ENCODE measurements at regions not wholly inside any gene's neighbourhood (a gene's known extent, or its start where the extent isn't known, plus 50 kb on each side); places are given as distances from the start of the nearest gene placed in this dataset.

GRCh38 chr21:23686737-23687523 is 1920.4 kb downstream of the MRPL39 start:
- H3K27me3 ChIP-seq, result no peaks in the 10 kb centered on the region
- H3K4me3 ChIP-seq, result no peak overlapping the region
- DNase-seq (no peak), ATAC-seq (no peak)
- TF ChIP-seq, protein P1, sequence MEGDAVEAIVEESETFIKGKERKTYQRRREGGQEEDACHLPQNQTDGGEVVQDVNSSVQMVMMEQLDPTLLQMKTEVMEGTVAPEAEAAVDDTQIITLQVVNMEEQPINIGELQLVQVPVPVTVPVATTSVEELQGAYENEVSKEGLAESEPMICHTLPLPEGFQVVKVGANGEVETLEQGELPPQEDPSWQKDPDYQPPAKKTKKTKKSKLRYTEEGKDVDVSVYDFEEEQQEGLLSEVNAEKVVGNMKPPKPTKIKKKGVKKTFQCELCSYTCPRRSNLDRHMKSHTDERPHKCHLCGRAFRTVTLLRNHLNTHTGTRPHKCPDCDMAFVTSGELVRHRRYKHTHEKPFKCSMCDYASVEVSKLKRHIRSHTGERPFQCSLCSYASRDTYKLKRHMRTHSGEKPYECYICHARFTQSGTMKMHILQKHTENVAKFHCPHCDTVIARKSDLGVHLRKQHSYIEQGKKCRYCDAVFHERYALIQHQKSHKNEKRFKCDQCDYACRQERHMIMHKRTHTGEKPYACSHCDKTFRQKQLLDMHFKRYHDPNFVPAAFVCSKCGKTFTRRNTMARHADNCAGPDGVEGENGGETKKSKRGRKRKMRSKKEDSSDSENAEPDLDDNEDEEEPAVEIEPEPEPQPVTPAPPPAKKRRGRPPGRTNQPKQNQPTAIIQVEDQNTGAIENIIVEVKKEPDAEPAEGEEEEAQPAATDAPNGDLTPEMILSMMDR (IDR thresholded peaks at IDR 0.05), result no peak
- TF ChIP-seq POLR2A (IDR thresholded peaks at IDR 0.05), result no peak
- no peaks in the 10 kb centered on the region for H3K36me3 ChIP-seq
- H3K4me1 ChIP-seq, result no peaks in the 10 kb centered on the region
- H3K27ac ChIP-seq, result no peak overlapping the region
- H3K9me3 ChIP-seq, result no peaks in the 10 kb centered on the region
- intact Hi-C loops (cut with DNase I), result no loop called here
- WGBS (ENCODE audit: insufficient coverage, low coverage, low lambda C conversion rate, missing lambda C conversion rate), result 26% methylated on average over 3 of the region's 3 CpGs

DNA sequence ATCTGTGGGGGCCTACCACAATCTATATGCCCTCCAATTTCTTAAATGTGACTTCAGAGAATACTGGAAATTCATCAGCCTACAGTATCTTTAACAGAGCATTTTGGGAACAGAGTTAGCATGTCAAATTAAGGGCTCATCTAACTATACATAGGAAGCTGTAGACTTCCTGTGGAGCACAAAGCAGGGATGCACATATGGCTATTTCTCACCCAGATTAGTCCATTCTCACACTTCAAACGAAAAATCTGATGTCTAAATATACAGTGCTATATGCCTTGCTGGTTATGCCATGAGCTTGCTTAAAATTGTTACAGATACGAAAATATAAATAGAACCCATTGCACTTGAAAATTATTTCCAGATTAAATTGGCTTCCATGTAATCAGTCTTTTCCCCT is 1922.8 kb downstream of the MRPL39 start:
- Histone ChIP-seq H3K36me3 (no peaks in the 10 kb centered on the region), H3K9me3 (no peaks in the 10 kb centered on the region), H3K27ac (no peak overlapping the region), H3K4me1 (no peaks in the 10 kb centered on the region), H3K27me3 (no peaks in the 10 kb centered on the region), H3K4me3 (no peak overlapping the region)
- DNase-seq (no peak), ATAC-seq (no peak)
- TF ChIP-seq POLR2A (IDR thresholded peaks at IDR 0.05), result no peak
- TF ChIP-seq, protein P1 (IDR thresholded peaks at IDR 0.05), result no peak
- 25% methylated on average over 2 of the region's 2 CpGs for WGBS (ENCODE audit: insufficient coverage, low coverage, low lambda C conversion rate, missing lambda C conversion rate)
- intact Hi-C loops (cut with DNase I), result no loop called here

- Histone ChIP-seq H3K27me3 (no peaks in the 10 kb centered on the region), H3K4me1 (no peaks in the 10 kb centered on the region), H3K9me3 (no peaks in the 10 kb centered on the region), H3K27ac (no peak overlapping the region), H3K4me3 (no peak overlapping the region), H3K36me3 (no peaks in the 10 kb centered on the region)
- DNase-seq (no peak), ATAC-seq (no peak)
- WGBS (ENCODE audit: insufficient coverage, low coverage, low lambda C conversion rate, missing lambda C conversion rate), result 54% methylated on average over 3 of the region's 3 CpGs
- TF ChIP-seq POLR2A (IDR thresholded peaks at IDR 0.05), result no peak
- TF ChIP-seq, protein P1 (IDR thresholded peaks at IDR 0.05), result no peak
- intact Hi-C loops (cut with DNase I), result no loop called here
These were observed 1943.0 kb downstream of the MRPL39 start for GRCh38 chr21:23664193-23664694.

DNA sequence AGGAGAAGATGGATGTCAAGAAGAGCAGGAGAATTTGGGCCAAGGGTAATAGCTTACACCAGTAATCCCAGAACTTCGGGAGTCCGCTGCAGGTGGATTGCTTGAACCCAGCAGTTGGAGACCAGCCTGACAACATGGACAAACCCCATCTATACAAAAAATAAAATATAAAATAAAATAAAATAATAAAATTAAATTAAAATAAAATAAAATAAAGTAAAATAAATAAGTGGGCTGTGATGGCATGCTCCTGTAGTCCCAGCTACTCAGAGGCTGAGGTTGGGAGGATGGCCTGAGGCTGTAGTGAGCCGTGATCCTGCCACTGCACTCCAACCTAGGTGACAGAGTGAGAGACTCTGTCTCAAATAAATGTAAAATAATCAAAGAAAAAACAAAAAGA is 1946.7 kb downstream of the MRPL39 start:
- no peak overlapping the region for H3K4me3 ChIP-seq
- no peaks in the 10 kb centered on the region for H3K9me3 ChIP-seq
- 67% methylated on average over 3 of the region's 3 CpGs for WGBS (ENCODE audit: insufficient coverage, low coverage, low lambda C conversion rate, missing lambda C conversion rate)
- TF ChIP-seq POLR2A (IDR thresholded peaks at IDR 0.05), result no peak
- H3K36me3 ChIP-seq, result no peaks in the 10 kb centered on the region
- ATAC-seq (no peak), DNase-seq (no peak)
- H3K4me1 ChIP-seq, result no peaks in the 10 kb centered on the region
- H3K27me3 ChIP-seq, result no peaks in the 10 kb centered on the region
- no peak overlapping the region for H3K27ac ChIP-seq
- intact Hi-C loops (cut with DNase I), result no loop called here

- H3K27ac ChIP-seq, result no peak overlapping the region
- ATAC-seq, result no peak
- no peak for DNase-seq
- WGBS (ENCODE audit: insufficient coverage, low coverage, low lambda C conversion rate, missing lambda C conversion rate), result 49% methylated on average over 2 of the region's 2 CpGs
- H3K9me3 ChIP-seq, result no peaks in the 10 kb centered on the region
- TF ChIP-seq POLR2A (IDR thresholded peaks at IDR 0.05), result no peak
- TF ChIP-seq, protein P1 (IDR thresholded peaks at IDR 0.05), result no peak
- no peaks in the 10 kb centered on the region for H3K27me3 ChIP-seq
- no peaks in the 10 kb centered on the region for H3K36me3 ChIP-seq
- no peaks in the 10 kb centered on the region for H3K4me1 ChIP-seq
- no peak overlapping the region for H3K4me3 ChIP-seq
- intact Hi-C loops (cut with DNase I), result no loop called here
These were observed 1962.5 kb downstream of the MRPL39 start for GRCh38 chr21:23644768-23645167.
